HL-60 (cell line): ENCODE measurements at regions not wholly inside any gene's neighbourhood (a gene's known extent, or its start where the extent isn't known, plus 50 kb on each side); places are given as distances from the start of the nearest gene placed in this dataset.

Experiments
- CTCF ChIP-seq: IDR thresholded peaks from one replicate; pipeline ENCODE4 v1.5.1; 2011; ENCODE audit warnings: low read length, control low read depth, inconsistent platforms; ENCODE audit not compliant: insufficient read depth
- POLR2AphosphoS5 ChIP-seq: IDR thresholded peaks from 2 replicates; pipeline ENCODE4 v1.6.1; 2012; ENCODE audit warnings: low read depth
- REST ChIP-seq: IDR thresholded peaks from 2 replicates; pipeline ENCODE4 v1.6.1; 2012; ENCODE audit warnings: low read depth; ENCODE audit not compliant: insufficient replicate concordance

DNA sequence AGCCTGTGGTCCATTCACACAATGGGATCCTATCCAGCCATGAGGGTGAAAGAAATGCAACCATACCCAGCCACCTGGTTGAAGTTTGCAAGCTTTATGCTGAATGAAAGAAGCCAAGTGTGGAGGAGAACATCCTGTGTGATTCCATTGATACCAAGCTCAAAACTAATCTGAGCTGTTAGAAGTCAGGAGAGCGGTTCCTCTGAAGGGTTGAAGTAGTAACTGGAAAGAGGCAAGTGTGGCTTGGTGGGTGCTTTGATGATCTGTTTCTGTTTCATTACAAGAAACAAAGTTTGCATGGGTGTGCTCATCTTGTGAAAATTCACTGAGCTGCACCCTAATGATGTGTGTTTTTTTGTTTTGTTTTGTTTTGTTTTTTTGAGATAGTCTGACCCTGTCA is 99.4 kb downstream of the SALL1 start:
- TF ChIP-seq CTCF: no peak
- TF ChIP-seq POLR2AphosphoS5: no peak
- TF ChIP-seq REST: no peak
